ENCODE measurements at regions not wholly inside any gene's neighbourhood (a gene's known extent, or its start where the extent isn't known, plus 50 kb on each side); places are given as distances from the start of the nearest gene placed in this dataset.

DNA sequence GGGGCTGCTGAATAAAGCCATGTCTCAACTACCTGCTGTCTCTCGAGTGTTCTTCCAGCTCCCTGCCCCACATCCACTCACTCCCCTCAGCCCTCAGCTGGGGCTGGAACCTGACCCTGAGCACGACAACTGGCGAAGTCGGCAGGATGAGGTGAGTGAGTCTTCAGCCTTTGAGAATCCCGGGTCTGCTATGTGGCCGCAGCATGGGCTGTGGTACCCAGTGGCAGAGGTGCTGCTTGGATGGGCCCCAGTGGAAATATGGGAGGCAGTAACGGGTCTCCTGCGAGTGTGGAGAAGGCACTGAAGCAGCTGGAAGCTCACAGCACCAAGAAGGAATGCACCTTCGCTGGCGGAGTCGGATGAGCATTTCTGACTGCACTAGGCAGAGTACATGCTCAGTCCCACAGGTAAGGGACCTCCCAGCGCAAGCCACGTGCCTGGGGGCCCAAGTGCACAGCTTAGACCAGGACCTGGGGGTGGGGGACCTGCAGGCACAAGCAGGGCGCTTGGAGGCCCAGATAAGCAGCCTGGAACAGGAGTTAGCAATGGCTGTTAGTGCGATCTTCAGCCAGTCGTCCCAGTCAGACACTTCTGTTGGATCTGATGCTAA, 95.5 kb upstream of the TMPO start:
- TF ChIP-seq, protein P1, sequence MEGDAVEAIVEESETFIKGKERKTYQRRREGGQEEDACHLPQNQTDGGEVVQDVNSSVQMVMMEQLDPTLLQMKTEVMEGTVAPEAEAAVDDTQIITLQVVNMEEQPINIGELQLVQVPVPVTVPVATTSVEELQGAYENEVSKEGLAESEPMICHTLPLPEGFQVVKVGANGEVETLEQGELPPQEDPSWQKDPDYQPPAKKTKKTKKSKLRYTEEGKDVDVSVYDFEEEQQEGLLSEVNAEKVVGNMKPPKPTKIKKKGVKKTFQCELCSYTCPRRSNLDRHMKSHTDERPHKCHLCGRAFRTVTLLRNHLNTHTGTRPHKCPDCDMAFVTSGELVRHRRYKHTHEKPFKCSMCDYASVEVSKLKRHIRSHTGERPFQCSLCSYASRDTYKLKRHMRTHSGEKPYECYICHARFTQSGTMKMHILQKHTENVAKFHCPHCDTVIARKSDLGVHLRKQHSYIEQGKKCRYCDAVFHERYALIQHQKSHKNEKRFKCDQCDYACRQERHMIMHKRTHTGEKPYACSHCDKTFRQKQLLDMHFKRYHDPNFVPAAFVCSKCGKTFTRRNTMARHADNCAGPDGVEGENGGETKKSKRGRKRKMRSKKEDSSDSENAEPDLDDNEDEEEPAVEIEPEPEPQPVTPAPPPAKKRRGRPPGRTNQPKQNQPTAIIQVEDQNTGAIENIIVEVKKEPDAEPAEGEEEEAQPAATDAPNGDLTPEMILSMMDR (IDR thresholded peaks at IDR 0.05; ENCODE audit: low read depth, low read length), result no peak
- no peak for TF ChIP-seq EZH2phosphoT487 (IDR thresholded peaks at IDR 0.05; ENCODE audit: low read depth)

Data from OCI-LY3 (cell line).